ENCODE measurements at regions not wholly inside any gene's neighbourhood (a gene's known extent, or its start where the extent isn't known, plus 50 kb on each side); places are given as distances from the start of the nearest gene placed in this dataset.
"Not testable (repeated sequence)": the region's sequence is repeated elsewhere in the genome, so short reads cannot be mapped to it uniquely, and the experiment has no call there.

DNA sequence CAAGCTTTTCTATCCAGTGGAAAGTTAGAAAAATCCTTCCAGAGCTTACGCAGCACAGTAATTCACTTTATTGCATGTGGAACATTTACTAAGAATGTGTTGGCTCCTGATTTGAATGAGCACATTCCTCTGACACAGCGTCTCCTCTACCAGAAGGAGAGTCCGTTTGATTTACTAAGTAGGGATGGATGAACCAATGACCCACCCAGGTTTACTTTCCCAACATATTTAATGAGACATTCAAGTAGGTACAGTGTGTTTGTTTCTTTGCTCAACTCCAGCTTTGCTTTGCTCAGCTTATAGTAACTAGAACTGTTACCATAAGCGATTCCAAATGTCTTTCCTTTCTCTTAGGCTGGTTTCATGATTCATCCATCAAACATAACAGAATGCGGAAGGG, 161.7 kb downstream of the SMARCA1 start:
- Mint-ChIP-seq H3K27ac (no peak overlapping the region), H3K4me3 (no peak overlapping the region), H3K36me3 (ENCODE audit: low read depth) (no peaks in the 10 kb centered on the region), H3K9me3 (no peaks in the 10 kb centered on the region), H3K4me1 (no peaks in the 10 kb centered on the region), H3K27me3 (no peaks in the 10 kb centered on the region)
- ATAC-seq (replicated peaks) = no peak

DNA sequence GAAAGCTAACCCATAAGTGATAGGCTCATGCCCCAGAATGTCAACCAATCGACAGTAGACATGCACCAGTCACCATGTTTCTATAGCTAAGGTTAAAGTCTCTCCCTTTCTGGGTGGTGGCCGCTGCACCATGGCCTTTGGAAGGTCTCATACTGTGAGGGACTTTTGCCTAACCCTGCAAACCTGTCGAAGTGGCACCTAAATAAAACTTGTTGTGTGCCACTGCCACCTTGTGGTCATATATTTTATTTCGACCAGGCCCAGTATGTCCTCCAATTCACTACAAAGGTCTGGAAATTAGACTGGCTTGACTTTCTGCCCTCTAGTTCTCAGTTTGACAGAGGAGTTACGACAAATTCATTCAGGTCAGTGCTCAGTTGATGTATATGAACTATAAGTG, 163.1 kb downstream of the SMARCA1 start:
- no peaks in the 10 kb centered on the region for H3K36me3 Mint-ChIP-seq (ENCODE audit: low read depth)
- no peak overlapping the region for H3K4me3 Mint-ChIP-seq
- no peak overlapping the region for H3K27ac Mint-ChIP-seq
- no peak for ATAC-seq (replicated peaks)
- no peaks in the 10 kb centered on the region for H3K9me3 Mint-ChIP-seq
- H3K27me3 Mint-ChIP-seq = no peaks in the 10 kb centered on the region
- H3K4me1 Mint-ChIP-seq = no peaks in the 10 kb centered on the region

DNA sequence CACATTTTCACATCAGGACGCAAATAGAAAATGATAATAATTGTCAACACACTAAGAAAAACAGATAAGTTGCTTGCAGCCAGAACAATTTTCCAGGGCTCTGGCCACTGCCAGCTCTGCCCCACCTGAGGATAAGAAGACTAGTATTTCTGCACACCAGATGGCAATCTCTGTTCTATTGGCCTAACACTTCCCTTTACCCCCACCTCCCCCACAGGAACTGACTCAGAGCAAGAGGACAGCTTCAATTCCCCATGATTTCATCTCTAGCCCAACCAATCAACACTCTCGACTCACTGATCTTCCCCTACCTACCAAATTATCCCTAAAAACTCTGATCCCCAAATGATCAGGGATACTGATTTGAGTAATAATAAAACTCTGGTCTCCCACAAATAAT, 164.0 kb downstream of the SMARCA1 start:
- ATAC-seq (replicated peaks) = no peak
- Mint-ChIP-seq H3K4me1 (no peaks in the 10 kb centered on the region), H3K4me3 (no peak overlapping the region), H3K27ac (no peak overlapping the region), H3K9me3 (no peaks in the 10 kb centered on the region), H3K27me3 (no peaks in the 10 kb centered on the region), H3K36me3 (ENCODE audit: low read depth) (no peaks in the 10 kb centered on the region)

DNA sequence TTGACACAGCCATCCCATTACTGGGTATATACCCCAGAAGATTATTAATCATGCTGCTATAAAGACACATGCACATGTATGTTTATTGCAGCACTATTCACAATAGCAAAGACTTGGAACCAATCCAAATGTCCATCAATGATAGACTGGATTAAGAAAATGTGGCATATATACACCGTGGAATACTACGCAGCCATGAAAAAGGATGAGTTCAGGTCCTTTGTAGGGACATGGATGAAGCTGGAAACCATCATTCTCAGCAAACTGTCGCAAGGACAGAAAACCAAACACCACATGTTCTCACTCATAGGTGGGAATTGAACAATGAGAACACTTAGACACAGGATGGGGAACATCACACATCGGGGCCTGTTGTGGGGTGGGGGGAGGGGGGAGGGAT, 165.9 kb downstream of the SMARCA1 start:
- not testable (repeated sequence) for ATAC-seq (replicated peaks); H3K36me3 Mint-ChIP-seq (ENCODE audit: low read depth); H3K9me3 Mint-ChIP-seq; H3K4me3 Mint-ChIP-seq; H3K27me3 Mint-ChIP-seq; H3K4me1 Mint-ChIP-seq; H3K27ac Mint-ChIP-seq

DNA sequence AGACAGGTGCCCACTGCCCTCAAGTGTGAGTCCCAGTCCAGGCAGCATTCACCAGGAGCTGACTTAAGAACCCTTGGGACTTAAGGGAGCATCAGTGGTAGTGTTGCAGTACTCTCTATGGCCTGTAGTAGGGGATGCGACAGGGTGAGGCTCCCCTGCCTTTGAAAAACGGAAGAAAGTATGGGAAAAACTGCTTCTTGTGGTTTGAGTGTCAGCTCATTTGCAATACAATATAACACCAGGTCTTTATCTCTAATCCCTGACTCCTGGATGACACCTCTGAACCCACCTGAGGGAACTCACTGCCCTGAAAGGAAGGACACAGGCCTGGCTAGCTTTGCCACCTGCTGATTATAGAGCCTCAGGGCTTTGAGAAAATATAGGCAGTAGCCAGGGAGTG, 176.0 kb downstream of the SMARCA1 start:
- peaks cover 4% of the 10 kb centered on the region for H3K27me3 Mint-ChIP-seq
- no peaks in the 10 kb centered on the region for H3K36me3 Mint-ChIP-seq (ENCODE audit: low read depth)
- no peak overlapping the region for H3K4me3 Mint-ChIP-seq
- no peak overlapping the region for H3K27ac Mint-ChIP-seq
- ATAC-seq (replicated peaks) = no peak
- H3K4me1 Mint-ChIP-seq = no peaks in the 10 kb centered on the region
- H3K9me3 Mint-ChIP-seq = no peaks in the 10 kb centered on the region

DNA sequence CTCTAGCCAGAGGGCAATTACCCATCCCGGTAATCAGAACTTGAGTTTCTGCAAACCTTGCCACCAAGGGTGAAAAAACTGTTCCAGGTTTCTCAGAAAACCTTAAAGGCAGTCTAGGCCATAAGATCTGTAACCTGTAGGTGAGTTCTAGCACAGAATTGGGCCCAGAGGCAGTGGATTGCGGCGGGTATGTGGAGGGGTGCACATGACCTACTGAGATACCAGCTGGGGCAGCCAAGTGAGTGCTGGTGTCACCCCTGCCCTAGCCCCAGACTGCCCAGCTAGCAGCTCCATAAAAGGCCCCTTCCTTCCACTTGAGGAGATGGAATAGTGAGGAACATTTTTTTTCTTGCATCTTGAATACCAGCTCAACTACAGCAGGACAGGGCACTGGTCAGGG, 176.7 kb downstream of the SMARCA1 start:
- ATAC-seq (replicated peaks) = no peak
- Mint-ChIP-seq H3K27me3 (peaks cover 4% of the 10 kb centered on the region), H3K4me1 (no peaks in the 10 kb centered on the region), H3K9me3 (no peaks in the 10 kb centered on the region), H3K27ac (no peak overlapping the region), H3K36me3 (ENCODE audit: low read depth) (no peaks in the 10 kb centered on the region), H3K4me3 (no peak overlapping the region)

DNA sequence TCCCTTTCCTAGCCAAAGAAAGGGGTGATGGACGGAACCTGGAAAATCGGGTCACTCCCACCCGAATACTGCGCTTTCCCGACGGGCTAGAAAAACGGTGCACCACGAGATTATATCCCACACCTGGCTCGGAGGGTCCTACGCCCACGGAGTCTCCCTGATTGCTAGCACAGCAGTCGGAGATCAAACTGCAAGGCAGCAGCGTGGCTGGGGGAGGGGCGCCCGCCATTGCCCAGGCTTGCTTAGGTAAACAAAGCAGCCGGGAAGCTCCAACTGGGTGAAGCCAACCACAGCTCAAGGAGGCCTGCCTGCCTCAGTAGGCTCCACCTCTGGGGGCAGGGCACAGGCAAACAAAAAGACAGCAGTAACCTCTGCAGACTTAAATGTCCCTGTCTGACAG, 186.0 kb downstream of the SMARCA1 start:
- H3K36me3 Mint-ChIP-seq (ENCODE audit: low read depth); H3K4me1 Mint-ChIP-seq; ATAC-seq (replicated peaks); H3K27me3 Mint-ChIP-seq; H3K9me3 Mint-ChIP-seq; H3K4me3 Mint-ChIP-seq; H3K27ac Mint-ChIP-seq: not testable (repeated sequence)

DNA sequence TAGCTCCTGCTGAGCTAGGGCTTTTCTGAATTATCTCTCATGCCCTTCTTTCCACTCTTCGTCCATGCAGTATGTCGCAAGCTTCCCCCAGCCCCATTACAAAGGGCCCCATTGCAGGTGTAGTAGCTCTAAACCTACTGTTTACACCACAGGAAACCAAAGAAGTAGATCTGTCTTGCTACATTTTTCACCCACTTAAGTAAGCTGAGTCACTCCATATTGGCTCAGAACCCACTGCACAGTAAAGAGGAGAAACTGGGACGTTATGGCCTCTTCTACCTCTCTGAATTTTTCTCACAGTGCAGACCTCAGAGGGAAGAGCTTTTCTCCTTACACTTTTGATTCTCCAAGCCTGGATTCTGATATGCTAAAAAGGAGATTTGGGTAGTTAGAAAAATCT, 200.2 kb downstream of the SMARCA1 start:
- H3K27ac Mint-ChIP-seq = no peak overlapping the region
- no peaks in the 10 kb centered on the region for H3K4me1 Mint-ChIP-seq
- ATAC-seq (replicated peaks) = no peak
- H3K36me3 Mint-ChIP-seq (ENCODE audit: low read depth) = no peaks in the 10 kb centered on the region
- H3K9me3 Mint-ChIP-seq = no peaks in the 10 kb centered on the region
- H3K27me3 Mint-ChIP-seq = no peaks in the 10 kb centered on the region
- H3K4me3 Mint-ChIP-seq = no peak overlapping the region

DNA sequence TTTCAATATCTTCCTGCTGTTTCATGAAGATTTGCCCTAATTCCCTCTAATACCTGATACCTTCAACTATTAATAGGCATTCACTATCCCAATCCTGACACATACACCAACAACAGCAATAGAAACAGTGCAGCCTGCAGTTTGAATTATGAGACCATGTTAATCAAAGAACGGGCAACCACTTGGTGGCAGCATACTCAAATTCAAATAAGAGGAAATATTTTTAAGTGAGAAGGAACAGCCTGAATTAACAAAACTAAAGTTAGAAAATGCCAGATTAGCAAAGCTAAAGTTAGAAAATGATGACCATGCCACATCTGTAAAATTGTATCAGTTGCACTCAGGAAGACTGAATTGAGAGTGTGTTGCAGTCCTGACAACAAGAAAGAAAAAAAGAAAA, 204.9 kb downstream of the SMARCA1 start:
- Mint-ChIP-seq H3K4me3 (no peak overlapping the region), H3K27me3 (no peaks in the 10 kb centered on the region), H3K9me3 (no peaks in the 10 kb centered on the region), H3K4me1 (no peaks in the 10 kb centered on the region), H3K27ac (no peak overlapping the region), H3K36me3 (ENCODE audit: low read depth) (no peaks in the 10 kb centered on the region)
- ATAC-seq (replicated peaks) = no peak

DNA sequence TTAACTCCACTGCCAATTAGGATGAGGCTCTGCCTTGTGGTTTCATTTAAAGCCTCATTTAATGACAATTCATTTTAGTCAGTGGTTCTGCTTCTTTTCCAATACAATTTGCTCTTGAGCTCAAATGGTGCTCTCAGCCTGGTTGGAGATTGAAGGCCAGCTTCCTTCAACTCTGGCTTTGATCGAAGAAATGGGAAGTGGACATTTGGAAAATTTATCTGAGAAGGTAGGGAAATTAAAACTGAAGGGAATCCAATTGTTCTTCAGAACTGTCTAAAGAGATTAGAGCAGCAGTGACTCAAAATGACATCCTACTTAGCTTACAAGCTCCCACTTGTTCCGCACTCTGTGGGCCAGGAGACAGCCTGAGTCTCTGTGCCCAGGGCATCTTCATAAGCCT, 206.8 kb downstream of the SMARCA1 start:
- no peak for ATAC-seq (replicated peaks)
- Mint-ChIP-seq H3K4me3 (no peak overlapping the region), H3K36me3 (ENCODE audit: low read depth) (no peaks in the 10 kb centered on the region), H3K9me3 (no peaks in the 10 kb centered on the region), H3K4me1 (no peaks in the 10 kb centered on the region), H3K27ac (no peak overlapping the region), H3K27me3 (no peaks in the 10 kb centered on the region)

DNA sequence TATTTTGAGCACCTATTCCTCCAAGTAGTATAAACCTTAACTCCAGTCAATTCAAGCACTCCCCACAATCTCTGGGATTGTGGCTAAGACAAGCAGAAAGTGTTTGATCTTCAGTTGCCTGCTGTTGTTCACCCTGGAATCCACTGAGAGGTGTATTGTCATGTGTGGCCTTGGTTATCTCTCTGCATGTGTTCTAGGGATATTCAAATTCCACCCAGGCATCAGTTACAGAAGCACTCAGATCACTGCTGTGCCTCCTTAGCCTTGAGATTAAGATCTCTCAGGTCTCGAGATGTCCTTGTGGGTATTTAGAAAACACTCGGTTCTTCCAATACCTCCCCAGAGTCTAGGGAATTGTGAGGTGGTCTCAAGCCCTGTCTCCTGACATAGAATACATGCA, 213.3 kb downstream of the SMARCA1 start:
- no peaks in the 10 kb centered on the region for H3K27me3 Mint-ChIP-seq
- H3K4me3 Mint-ChIP-seq = no peak overlapping the region
- no peaks in the 10 kb centered on the region for H3K4me1 Mint-ChIP-seq
- no peak for ATAC-seq (replicated peaks)
- no peaks in the 10 kb centered on the region for H3K36me3 Mint-ChIP-seq (ENCODE audit: low read depth)
- H3K9me3 Mint-ChIP-seq = no peaks in the 10 kb centered on the region
- no peak overlapping the region for H3K27ac Mint-ChIP-seq

DNA sequence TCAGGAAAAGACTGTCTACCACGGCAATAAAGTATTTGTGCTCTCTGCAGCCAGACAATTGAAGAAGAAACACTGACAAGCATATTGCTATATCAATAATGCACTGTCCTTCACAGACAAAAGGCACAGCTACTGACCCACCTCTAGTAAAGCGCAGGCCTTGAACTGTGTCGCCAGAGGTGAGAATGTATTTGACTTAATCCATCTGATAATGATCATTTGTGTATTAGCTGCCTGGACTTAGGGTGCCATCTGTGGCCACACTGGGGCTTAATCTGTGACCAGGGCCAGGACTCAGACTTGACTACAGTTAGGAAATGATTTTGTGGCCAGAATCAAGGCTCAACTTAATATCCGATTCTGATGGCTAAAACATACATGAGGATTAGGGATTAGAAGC, 260.4 kb downstream of the SMARCA1 start:
- H3K36me3 Mint-ChIP-seq (ENCODE audit: low read depth) = no peaks in the 10 kb centered on the region
- no peak for ATAC-seq (replicated peaks)
- no peaks in the 10 kb centered on the region for H3K9me3 Mint-ChIP-seq
- H3K27me3 Mint-ChIP-seq = peaks cover 2% of the 10 kb centered on the region
- no peak overlapping the region for H3K4me3 Mint-ChIP-seq
- H3K4me1 Mint-ChIP-seq = no peaks in the 10 kb centered on the region
- no peak overlapping the region for H3K27ac Mint-ChIP-seq

DNA sequence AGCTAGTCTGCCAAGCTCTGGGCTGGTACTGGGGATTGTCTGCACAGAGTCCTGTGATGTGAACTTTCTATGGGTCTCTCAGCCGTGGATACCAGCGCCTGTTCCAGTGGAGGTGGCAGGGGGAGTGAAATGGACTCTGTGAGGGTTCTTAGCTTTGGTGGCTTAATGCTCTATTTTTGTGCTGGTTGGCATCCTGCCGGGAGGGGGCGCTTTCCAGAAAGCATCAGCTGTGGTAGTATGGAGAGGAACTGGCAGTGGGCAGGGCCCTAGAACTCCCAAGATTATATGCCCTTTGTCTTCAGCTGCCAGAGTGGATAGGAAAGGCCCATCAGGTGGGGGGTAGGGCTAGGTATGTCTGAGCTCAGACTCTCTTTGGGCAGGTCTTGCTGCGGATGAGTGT, 267.8 kb downstream of the SMARCA1 start:
- not testable (repeated sequence) for H3K27ac Mint-ChIP-seq; H3K4me3 Mint-ChIP-seq; H3K36me3 Mint-ChIP-seq (ENCODE audit: low read depth); H3K27me3 Mint-ChIP-seq; ATAC-seq (replicated peaks); H3K9me3 Mint-ChIP-seq; H3K4me1 Mint-ChIP-seq

DNA sequence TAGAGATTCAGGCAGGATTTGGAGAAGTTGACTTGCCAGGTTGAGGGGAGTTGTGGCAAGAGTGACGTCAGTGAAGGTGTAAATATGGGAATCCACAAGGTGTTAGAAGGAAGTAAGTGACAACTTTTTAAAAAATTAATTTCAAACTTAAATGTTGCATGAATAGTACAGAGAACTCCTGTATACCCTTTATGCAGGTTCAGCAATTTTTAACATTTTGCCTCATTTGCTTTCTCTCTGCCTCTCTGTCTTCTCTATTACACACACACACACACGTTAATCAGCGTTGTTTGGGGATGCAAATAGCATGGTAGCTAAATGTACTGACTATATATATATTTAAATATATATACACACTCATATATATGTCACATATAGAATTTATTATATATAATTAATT, 273.7 kb downstream of the SMARCA1 start:
- Mint-ChIP-seq H3K4me3 (no peak overlapping the region), H3K36me3 (ENCODE audit: low read depth) (no peaks in the 10 kb centered on the region), H3K27ac (no peak overlapping the region), H3K4me1 (no peaks in the 10 kb centered on the region), H3K27me3 (no peaks in the 10 kb centered on the region), H3K9me3 (no peaks in the 10 kb centered on the region)
- ATAC-seq (replicated peaks) = no peak

DNA sequence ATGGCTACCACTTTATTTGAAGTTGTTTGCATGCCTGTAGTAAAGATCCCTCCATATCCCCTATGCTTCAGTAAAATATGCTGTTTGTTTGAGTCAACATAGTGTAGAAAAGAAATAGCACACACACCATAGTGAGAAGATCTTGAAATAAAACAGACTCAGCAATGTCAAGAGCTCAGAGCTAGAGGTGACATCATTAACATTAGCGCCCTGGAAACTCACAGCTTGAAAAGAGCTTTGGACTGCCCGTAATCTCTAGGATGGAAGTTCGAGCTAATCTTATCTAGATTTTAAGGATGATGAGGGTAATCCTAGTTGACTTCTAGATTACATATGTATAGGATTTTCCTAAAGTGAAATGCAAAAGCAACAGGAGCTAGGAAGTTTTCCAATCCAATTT, 275.6 kb downstream of the SMARCA1 start:
- Mint-ChIP-seq H3K27me3 (no peaks in the 10 kb centered on the region), H3K9me3 (no peaks in the 10 kb centered on the region), H3K4me1 (no peaks in the 10 kb centered on the region), H3K4me3 (no peak overlapping the region), H3K36me3 (ENCODE audit: low read depth) (no peaks in the 10 kb centered on the region), H3K27ac (no peak overlapping the region)
- ATAC-seq (replicated peaks) = no peak

DNA sequence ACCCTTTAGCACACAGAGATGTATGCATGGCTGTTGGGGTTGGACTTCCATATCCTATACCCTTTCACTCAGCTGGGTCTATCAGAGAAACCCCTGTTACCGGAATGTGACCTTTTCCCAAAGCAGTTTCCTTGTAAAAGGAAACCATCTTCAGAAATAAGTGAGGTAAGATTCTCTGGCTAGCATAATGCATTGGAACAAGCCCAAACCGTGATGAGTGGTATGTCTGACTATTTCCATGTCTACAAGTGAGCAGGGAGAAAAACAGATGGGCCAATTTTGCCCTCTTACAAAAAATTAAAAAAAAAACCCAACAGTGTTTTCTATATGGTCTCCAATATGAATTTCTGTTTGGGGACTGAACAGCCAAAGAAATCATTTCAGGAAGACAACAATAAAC, 283.9 kb downstream of the SMARCA1 start:
- Mint-ChIP-seq H3K27me3 (peaks cover 3% of the 10 kb centered on the region), H3K4me3 (no peak overlapping the region), H3K36me3 (ENCODE audit: low read depth) (no peaks in the 10 kb centered on the region), H3K27ac (no peak overlapping the region), H3K9me3 (no peaks in the 10 kb centered on the region), H3K4me1 (no peaks in the 10 kb centered on the region)
- ATAC-seq (replicated peaks) = no peak
